K562 (cell line): ENCODE measurements at regions not wholly inside any gene's neighbourhood (a gene's known extent, or its start where the extent isn't known, plus 50 kb on each side); places are given as distances from the start of the nearest gene placed in this dataset.

Experiments used
- ATAC-seq: fragments of 200-7000 bp; cut with Tn5 transposase; 3 replicates; pipeline ENCODE4 v1.9.1; 2020; ENCODE audit warnings: moderate library complexity
- BruUV-seq: library from RNA; stranded (reverse); fragments of 400-500 nt; replicated peaks from 2 replicates; lab custom pipeline; 2021; lab: Mats Ljungman, UMichigan
- CTCF ChIA-PET: fragments of 300-600 bp; formaldehyde crosslinking; extraction: SDS; loops from one replicate; lab custom pipeline; 2021; ENCODE audit warnings: low intra/inter-chr PET ratio; lab: Yijun Ruan, JAX
- POLR2A ChIA-PET: fragments of 300-600, 350-650 bp; sonication (Branson Sonifier 250); formaldehyde crosslinking; extraction: SDS; loops from one replicate; lab custom pipeline; 2021; ENCODE audit warnings: antibody characterized with exemption, inconsistent platforms; lab: Yijun Ruan, JAX
- DNase-seq, 4 experiments: peaks; one replicate each; pipeline versions ENCODE4 v3.0.0 to v3.0.0-alpha.2; 2011 to 2018; ENCODE audit warnings: low spot score in 3 of 4, mixed read lengths in 3 of 4; ENCODE audit errors: extremely low read depth in 1 of 4
- FAIRE-seq: peaks from 2 replicates; lab custom pipeline; 2011; peaks lifted over from hg19 to GRCh38; lab: Jason Lieb, UNC
- H2AFZ ChIP-seq: 2 replicates; pipeline ENCODE4 v1.6.0; 2011; ENCODE audit warnings: low read depth, low read length, control low read depth, inconsistent platforms
- H3K27ac ChIP-seq: fragments of 200-600 bp; 3 replicates; pipeline ENCODE4 v1.8.0; 2011; ENCODE audit warnings: low read depth, mild to moderate bottlenecking, control low read depth, inconsistent platforms, low read length, moderate library complexity, mixed read lengths; ENCODE audit errors: extremely low read depth
- H3K27me3 ChIP-seq, 2 experiments: fragments of 300-600 bp in 1 of 2; 2 replicates in 1 of 2; 3 replicates in 1 of 2; pipeline versions ENCODE4 v1.6.0 to v1.8.0; 2011; ENCODE audit warnings: inconsistent platforms in 2 of 2, low read length in 2 of 2, mild to moderate bottlenecking in 1 of 2, mixed read lengths in 1 of 2, moderate library complexity in 1 of 2; ENCODE audit not compliant: control insufficient read depth in 2 of 2, insufficient read depth in 2 of 2
- H3K36me3 ChIP-seq: fragments of 300-600 bp; 3 replicates; pipeline ENCODE4 v1.8.0; 2011; ENCODE audit warnings: mild to moderate bottlenecking, low read length, inconsistent platforms; ENCODE audit not compliant: control insufficient read depth, insufficient read depth
- H3K4me1 ChIP-seq, 2 experiments: fragments of 200-600 bp in 1 of 2; replicated peaks in 1 of 2; 2 replicates in 1 of 2; 3 replicates in 1 of 2; pipeline versions ENCODE4 v1.5.1 to v1.8.0; 2011; ENCODE audit warnings: inconsistent platforms in 2 of 2, low read length in 2 of 2, mild to moderate bottlenecking in 1 of 2, mixed read lengths in 1 of 2, moderate library complexity in 1 of 2; ENCODE audit not compliant: control insufficient read depth in 2 of 2, insufficient read depth in 2 of 2
- H3K4me2 ChIP-seq: 2 replicates; pipeline ENCODE4 v1.6.1; 2011; ENCODE audit warnings: low read length, control low read depth, inconsistent platforms, mixed read lengths; ENCODE audit not compliant: insufficient read depth
- H3K4me3 ChIP-seq: fragments of 200-600 bp; sonication (generic), shearing (Covaris generic); 2 replicates; pipeline ENCODE4 v1.5.1; 2016; ENCODE audit warnings: control low read depth, inconsistent platforms
- H3K79me2 ChIP-seq: fragments of 200-600 bp; 3 replicates; pipeline ENCODE4 v1.8.0; 2011; ENCODE audit warnings: low read length, inconsistent platforms; ENCODE audit not compliant: control insufficient read depth, insufficient read depth
- H3K9ac ChIP-seq, 2 experiments: 2 replicates each; pipeline versions ENCODE4 v1.6.0 to v1.6.1; 2011; ENCODE audit warnings: low read depth in 2 of 2, low read length in 2 of 2, control low read depth in 1 of 2, inconsistent platforms in 1 of 2, mild to moderate bottlenecking in 1 of 2, mixed read lengths in 1 of 2; ENCODE audit not compliant: insufficient read depth in 1 of 2
- H3K9me1 ChIP-seq: one replicate; pipeline ENCODE4 v1.6.0; 2011; ENCODE audit warnings: inconsistent platforms, mild to moderate bottlenecking, low read length, moderate library complexity; ENCODE audit not compliant: control insufficient read depth, insufficient read depth
- H3K9me3 ChIP-seq: replicated peaks from 2 replicates; pipeline ENCODE4 v1.5.1; 2011; ENCODE audit warnings: low read depth, low read length, inconsistent platforms; ENCODE audit not compliant: control insufficient read depth, insufficient read depth
- H4K20me1 ChIP-seq: replicated peaks from 2 replicates; pipeline ENCODE4 v1.6.1; 2011; ENCODE audit warnings: low read length, inconsistent platforms, mixed read lengths; ENCODE audit not compliant: control insufficient read depth, insufficient read depth
- MAFF ChIP-seq: IDR thresholded peaks from 2 replicates; pipeline ENCODE4 v1.6.1; 2012; ENCODE audit warnings: low read length, improper control_type of control experiment
- MAFG ChIP-seq: fragments of 450-650 bp; conservative IDR thresholded peaks from 2 replicates; pipeline ENCODE4 v1.6.1; 2016; ENCODE audit warnings: missing genetic modification characterization, missing compliant biosample characterization
- MAFK ChIP-seq: IDR thresholded peaks from 2 replicates; pipeline ENCODE4 v1.6.1; 2011; ENCODE audit warnings: low read length, improper control_type of control experiment
- NRF1 ChIP-seq, 2 experiments: fragments of 450-650 bp; IDR thresholded peaks in 1 of 2; conservative IDR thresholded peaks in 1 of 2; 2 replicates each; pipeline ENCODE4 v1.6.1; 2014; ENCODE audit warnings: mild to moderate bottlenecking in 2 of 2
- ZFP1 ChIP-seq: fragments of 450-650 bp; formaldehyde crosslinking; IDR thresholded peaks from 2 replicates; pipeline ENCODE4 v1.4.0; 2020; ENCODE audit warnings: mild to moderate bottlenecking, mixed read lengths
- ZNF316 ChIP-seq: fragments of 450-650 bp; IDR thresholded peaks from 2 replicates; pipeline ENCODE4 v1.6.1; 2016
- ZNF408 ChIP-seq: fragments of 250-450 bp; sonication (Bioruptor Pico); IDR thresholded peaks from 2 replicates; pipeline ENCODE4 v1.4.0; 2020; ENCODE audit warnings: low read depth, mild to moderate bottlenecking, moderate library complexity
- WGBS: fragments of 100-300 bp; shearing (Covaris generic); methylation state at CpG from one replicate; pipeline ENCODE4 v1.1.6; 2016; ENCODE audit warnings: low coverage, mixed read lengths; ENCODE audit not compliant: insufficient coverage; ENCODE audit errors: missing lambda C conversion rate; 5-methylcytosine and 5-hydroxymethylcytosine counted together
- in situ Hi-C: fragments of 300-500 bp; cut with MboI; formaldehyde crosslinking; loops from 4 replicates; pipeline ENCODE4 v1.15.0; 2018; ENCODE audit warnings: inconsistent platforms, mixed read lengths
- intact Hi-C: fragments of 100-400 bp; cut with micrococcal nuclease; formaldehyde crosslinking; loops from 2 replicates; pipeline ENCODE4 v1.14.2; 2022

DNA sequence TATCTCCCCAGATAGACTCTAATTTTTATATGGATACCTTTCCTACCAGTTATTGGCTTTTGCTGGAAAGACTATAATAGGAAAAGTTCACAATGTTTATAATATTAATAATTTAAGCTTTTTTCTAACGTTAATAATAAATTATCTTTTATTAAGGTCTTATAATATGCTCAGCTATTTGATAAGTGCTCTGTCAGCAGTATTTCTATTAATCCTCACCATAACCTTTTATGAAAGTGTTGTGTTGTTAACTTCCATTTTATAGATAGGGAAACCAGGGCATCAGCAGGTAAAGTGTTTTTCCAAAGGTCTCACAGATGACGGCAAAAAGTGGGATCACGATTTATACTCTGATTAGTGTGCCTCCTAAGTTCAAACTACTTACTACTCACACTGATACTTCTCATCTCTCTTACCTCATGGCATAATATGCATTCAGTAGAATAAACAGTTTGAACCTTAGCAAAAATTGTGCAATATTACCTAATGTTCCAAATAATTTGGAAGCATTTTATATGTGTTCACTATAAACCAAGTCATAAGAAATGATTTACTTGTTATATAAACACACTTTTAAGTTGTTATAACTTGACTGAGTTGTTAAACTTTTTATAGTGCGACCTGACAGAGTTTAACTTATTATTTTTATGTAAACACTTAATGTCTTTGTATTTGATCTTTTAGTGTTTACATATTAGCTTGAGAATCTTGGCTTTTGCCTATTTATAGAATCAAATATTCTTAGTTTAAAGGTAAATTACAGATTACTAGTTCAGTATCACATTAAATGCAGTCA, 274.9 kb upstream of the DCBLD2 start:
- Histone ChIP-seq H3K27me3 (no peaks in the 10 kb centered on the region), H3K4me3 (no peak overlapping the region), H3K27ac (no peak overlapping the region), H3K79me2 (no peaks in the 10 kb centered on the region), H3K4me1 (no peaks in the 10 kb centered on the region), H3K9ac (no peak overlapping the region), H3K4me2 (no peak overlapping the region), H2AFZ (no peak overlapping the region), H3K9me3 (no peaks in the 10 kb centered on the region), H3K36me3 (no peaks in the 10 kb centered on the region), H3K9me1 (no peaks in the 10 kb centered on the region), H4K20me1 (no peaks in the 10 kb centered on the region)
- TF ChIP-seq NRF1 (conservative IDR thresholded peaks at IDR 0.05 in 1 of 2, IDR thresholded peaks at IDR 0.05 in 1 of 2) (no peak), ZFP1 (no peak), MAFF (peak; percentile 51; the same call in 1 of the 2 replicates), MAFG (0 out of 2 replicates have a peak, but pooled peaks have one; percentile 18), ZNF316 (peak; percentile 55), MAFK (peak; percentile 63), ZNF408 (CRISPR knock-in tag) (no peak)
- in situ Hi-C loops: no loop called here
- CTCF ChIA-PET: no interaction called here
- no peak for DNase-seq
- FAIRE-seq: no peak
- no TSS peak for BruUV-seq
- POLR2A ChIA-PET: no interaction called here
- no peak for ATAC-seq
- intact Hi-C loops: no loop called here
- 0% methylated on average over 4 of the region's 4 CpGs for whole genome bisulfite sequencing
